ENCODE measurements at regions not wholly inside any gene's neighbourhood (a gene's known extent, or its start where the extent isn't known, plus 50 kb on each side); places are given as distances from the start of the nearest gene placed in this dataset.

DNA sequence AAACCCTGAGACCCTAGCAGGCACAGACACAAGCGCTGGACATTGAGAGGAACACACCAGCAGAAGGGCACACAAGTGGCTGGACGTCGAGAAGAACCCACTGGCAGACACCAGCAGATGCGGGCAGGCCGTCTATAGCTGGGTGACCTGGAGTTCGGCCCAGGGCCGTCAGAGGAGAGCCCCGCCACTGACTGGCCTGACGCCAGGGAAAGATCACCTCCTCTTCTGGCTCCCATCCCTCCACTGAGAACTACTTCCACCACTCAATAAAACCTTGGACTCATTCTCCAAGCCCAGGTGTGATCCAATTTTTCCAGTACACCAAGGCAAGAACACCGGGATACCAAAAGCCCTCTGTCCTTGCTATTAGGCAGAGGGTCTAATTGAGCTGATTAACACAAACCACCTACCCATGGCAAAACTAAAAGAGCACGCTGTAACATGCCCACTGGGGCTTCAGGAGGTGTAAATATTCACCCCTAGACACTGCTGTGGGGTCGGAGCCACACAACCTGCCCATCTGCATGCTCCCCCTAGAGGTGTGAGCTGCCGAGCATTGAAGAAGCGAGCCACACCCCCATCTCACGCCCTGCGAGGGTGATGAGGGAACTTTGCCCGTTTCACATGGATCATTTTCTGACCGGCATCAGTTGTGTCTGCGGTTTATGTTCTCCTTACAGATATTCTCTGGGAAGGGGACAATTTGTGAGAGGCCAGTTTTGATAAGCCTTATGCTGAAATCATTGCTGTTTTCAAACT lies 104.8 kb downstream of the HLX start:
- Histone ChIP-seq H3K27me3 (replicated peaks) (no peaks in the 10 kb centered on the region), H3K36me3 (replicated peaks) (no peaks in the 10 kb centered on the region), H3K4me3 (ENCODE audit: low read depth, low read length) (no peak overlapping the region), H3K27ac (no peak overlapping the region)
- in situ Hi-C loops (cut with HindIII; ENCODE audit: low pct_ligation_motif_present, low sequenced_read_pairs): no loop called here
- DNase-seq: no peak
- TF ChIP-seq CTCF (IDR thresholded peaks at IDR 0.05; ENCODE audit: low read depth, low read length, missing control alignments): no peak

DNA sequence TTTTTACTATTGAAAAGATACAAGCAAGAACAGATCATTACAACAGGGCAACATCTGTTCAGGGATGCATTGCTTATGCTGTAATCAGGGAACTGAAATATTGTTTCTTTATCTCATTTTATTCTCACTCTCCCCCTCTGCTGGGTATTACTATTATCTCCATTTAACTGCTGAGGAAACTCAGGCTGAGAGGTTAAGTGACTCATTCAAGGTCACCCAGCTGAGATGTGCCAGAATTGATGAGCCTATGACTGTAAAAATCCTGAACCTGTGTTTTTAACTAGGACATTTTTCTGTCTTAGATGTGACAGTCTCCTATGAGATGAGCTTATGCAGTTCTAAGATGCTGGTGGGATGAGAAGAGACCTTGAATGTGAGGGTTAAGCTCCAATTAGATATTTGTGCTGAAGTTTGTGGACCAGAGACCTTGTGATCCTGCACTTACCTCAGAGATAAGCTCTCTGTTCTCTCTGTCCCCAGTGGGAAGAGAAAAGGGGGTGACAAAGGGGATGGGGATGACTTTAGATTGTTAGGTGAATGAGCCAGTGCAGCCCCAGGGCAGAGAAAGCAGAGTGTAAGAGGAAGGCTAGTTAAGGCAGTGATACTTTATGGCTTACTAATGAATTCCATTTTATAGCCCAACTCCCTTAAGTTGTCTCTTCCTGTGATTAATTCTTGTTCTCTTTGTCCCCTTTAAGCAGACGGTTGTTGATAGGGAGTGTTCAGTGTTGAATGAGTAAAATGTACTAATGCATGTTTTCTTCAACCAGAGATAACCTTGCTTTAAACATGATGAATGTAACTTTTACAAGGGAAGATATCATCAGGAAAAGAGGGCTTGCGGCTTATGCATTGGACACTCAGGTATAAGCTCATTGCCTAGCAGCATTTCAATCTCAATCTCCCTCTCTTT lies 111.4 kb downstream of the HLX start:
- in situ Hi-C loops (cut with HindIII; ENCODE audit: low pct_ligation_motif_present, low sequenced_read_pairs): no loop called here
- no peaks in the 10 kb centered on the region for H3K36me3 ChIP-seq (replicated peaks)
- TF ChIP-seq CTCF (IDR thresholded peaks at IDR 0.05; ENCODE audit: low read depth, low read length, missing control alignments): peak; percentile 20
- no peak overlapping the region for H3K27ac ChIP-seq
- peak; percentile 72 for DNase-seq
- H3K4me3 ChIP-seq (ENCODE audit: low read depth, low read length): no peak overlapping the region
- H3K27me3 ChIP-seq (replicated peaks): no peaks in the 10 kb centered on the region

GRCh38 chr1:220991506-220991905 lies 112.3 kb downstream of the HLX start:
- Histone ChIP-seq H3K36me3 (replicated peaks) (no peaks in the 10 kb centered on the region), H3K27ac (no peak overlapping the region), H3K27me3 (replicated peaks) (no peaks in the 10 kb centered on the region), H3K4me3 (ENCODE audit: low read depth, low read length) (no peak overlapping the region)
- TF ChIP-seq CTCF (IDR thresholded peaks at IDR 0.05; ENCODE audit: low read depth, low read length, missing control alignments): no peak
- DNase-seq: no peak
- in situ Hi-C loops (cut with HindIII; ENCODE audit: low pct_ligation_motif_present, low sequenced_read_pairs): no loop called here

DNA sequence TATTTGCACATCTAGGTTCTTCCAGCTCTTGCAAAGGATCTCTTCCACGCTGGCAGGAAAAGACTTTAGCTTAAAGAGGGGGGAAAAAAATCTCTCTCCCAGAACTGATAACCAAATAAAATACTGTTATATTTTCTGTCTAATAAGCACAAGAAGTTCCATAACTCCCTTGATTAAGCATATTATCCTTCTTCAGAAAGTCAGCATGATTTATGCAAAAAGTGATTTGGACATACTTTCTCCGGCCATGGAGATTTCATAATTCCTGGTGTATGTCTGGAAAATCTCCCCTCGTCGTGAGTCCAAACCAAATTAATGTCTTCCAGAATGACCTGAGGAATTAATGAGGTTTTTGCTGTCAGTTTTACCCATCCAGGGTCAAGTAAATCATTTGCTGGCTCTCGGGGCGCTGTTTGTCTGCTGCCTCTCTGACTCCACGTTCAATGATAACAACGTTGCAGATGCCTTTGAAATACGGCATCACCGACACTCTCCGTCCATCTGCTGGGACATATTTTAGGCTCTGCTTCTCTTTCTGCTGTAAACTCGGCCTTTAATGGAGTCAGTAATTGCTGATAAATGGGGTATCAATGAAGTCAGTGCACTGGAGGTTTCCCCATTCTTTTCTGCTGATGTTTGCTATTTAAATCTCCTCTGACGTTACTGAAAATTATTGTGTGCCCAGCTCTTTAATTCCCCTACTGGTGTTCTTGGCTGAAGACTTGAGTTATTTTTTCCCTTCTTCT lies 112.9 kb downstream of the HLX start:
- no peak for DNase-seq
- H3K36me3 ChIP-seq (replicated peaks): no peaks in the 10 kb centered on the region
- H3K4me3 ChIP-seq (ENCODE audit: low read depth, low read length): no peak overlapping the region
- H3K27me3 ChIP-seq (replicated peaks): no peaks in the 10 kb centered on the region
- in situ Hi-C loops (cut with HindIII; ENCODE audit: low pct_ligation_motif_present, low sequenced_read_pairs): no loop called here
- no peak overlapping the region for H3K27ac ChIP-seq
- no peak for TF ChIP-seq CTCF (IDR thresholded peaks at IDR 0.05; ENCODE audit: low read depth, low read length, missing control alignments)

GRCh38 chr1:220992705-220993052 lies 113.4 kb downstream of the HLX start:
- in situ Hi-C loops (cut with HindIII; ENCODE audit: low pct_ligation_motif_present, low sequenced_read_pairs): no loop called here
- H3K27ac ChIP-seq: no peak overlapping the region
- no peak overlapping the region for H3K4me3 ChIP-seq (ENCODE audit: low read depth, low read length)

More at GRCh38 chr1:220992705-220993052, 113.4 kb downstream of the HLX start:
- no peak for DNase-seq
- Histone ChIP-seq H3K36me3 (replicated peaks) (no peaks in the 10 kb centered on the region), H3K27me3 (replicated peaks) (no peaks in the 10 kb centered on the region)
- TF ChIP-seq CTCF (IDR thresholded peaks at IDR 0.05; ENCODE audit: low read depth, low read length, missing control alignments): no peak
